ENCODE measurements at regions not wholly inside any gene's neighbourhood (a gene's known extent, or its start where the extent isn't known, plus 50 kb on each side); places are given as distances from the start of the nearest gene placed in this dataset.

- Histone ChIP-seq H3K4me1 (ENCODE audit: control insufficient read depth, insufficient read depth, low read length) (no peaks in the 10 kb centered on the region), H3K4me3 (no peak overlapping the region), H2AFZ (ENCODE audit: control insufficient read depth, low read depth, low read length) (no peak overlapping the region), H3K4me2 (ENCODE audit: control insufficient read depth, insufficient read depth) (no peak overlapping the region), H3K9ac (ENCODE audit: control insufficient read depth, insufficient read depth, low read length) (no peak overlapping the region), H3K79me2 (ENCODE audit: control insufficient read depth, insufficient read depth, low read length) (no peaks in the 10 kb centered on the region), H4K20me1 (ENCODE audit: control insufficient read depth, insufficient read depth) (no peaks in the 10 kb centered on the region), H3K9me3 (replicated peaks; ENCODE audit: control insufficient read depth, insufficient read depth, low read length) (no peaks in the 10 kb centered on the region), H3K27me3 (replicated peaks in 1 of 2; ENCODE audit: control insufficient read depth in 2 of 2, insufficient read depth in 2 of 2, low read length in 1 of 2) (peaks cover 1 to 2% of the 10 kb centered on the region in 2 experiments), H3K36me3 (ENCODE audit: control insufficient read depth in 2 of 2, insufficient read depth in 2 of 2, low read length in 1 of 2) (no peaks in the 10 kb centered on the region), H3K27ac (ENCODE audit: control insufficient read depth, insufficient read depth) (no peak overlapping the region)
- CTCF ChIA-PET, result no interaction called here
- SMC1A ChIA-PET (ENCODE audit: uncharacterized antibody, unreplicated experiment), result no interaction called here
- DNase-seq (ENCODE audit: low read depth, low spot score) (no peak), ATAC-seq (no peak), FAIRE-seq (no peak)
- intact Hi-C loops (cut with micrococcal nuclease; ENCODE audit: unreplicated experiment) (no loop called here), in situ Hi-C loops (cut with MboI) (no loop called here)
- POLR2A ChIA-PET, result no interaction called here
- TF ChIP-seq EGR1 (IDR thresholded peaks at IDR 0.05; ENCODE audit: borderline replicate concordance in 1 of 2, low read depth in 2 of 2, low read length in 2 of 2), result no peak
- TF ChIP-seq NRF1 (conservative IDR thresholded peaks at IDR 0.05; ENCODE audit: low read depth, low read length), result no peak
- TF ChIP-seq BCL3 (IDR thresholded peaks at IDR 0.05; ENCODE audit: borderline replicate concordance, insufficient read depth, low read depth, low read length, poor library complexity, severe bottlenecking), result no peak
- no peak for TF ChIP-seq RUNX3 (IDR thresholded peaks at IDR 0.05; ENCODE audit: low read length)
- no peak for TF ChIP-seq RCOR1 (conservative IDR thresholded peaks at IDR 0.05; ENCODE audit: low read depth, low read length)
- no peak for TF ChIP-seq USF2 (IDR thresholded peaks at IDR 0.05; ENCODE audit: borderline replicate concordance, low read depth, low read length)
- no peak for TF ChIP-seq TAF1 (IDR thresholded peaks at IDR 0.05; ENCODE audit: borderline replicate concordance, low read depth, low read length)
- no peak for TF ChIP-seq JUND (IDR thresholded peaks at IDR 0.05; ENCODE audit: low read depth, low read length)
- TF ChIP-seq ZNF592 (IDR thresholded peaks at IDR 0.05), result no peak
- TF ChIP-seq TCF7 (IDR thresholded peaks at IDR 0.05; ENCODE audit: borderline replicate concordance), result no peak
- TF ChIP-seq IRF4 (IDR thresholded peaks at IDR 0.05; ENCODE audit: low read depth, low read length), result no peak
- no peak for TF ChIP-seq KDM1A (IDR thresholded peaks at IDR 0.05; ENCODE audit: borderline replicate concordance)
- 45% methylated on average over 11 of the region's 12 CpGs for WGBS (ENCODE audit: insufficient coverage, insufficient replicate concordance, low lambda C conversion rate, missing lambda C conversion rate)
- BruUV-seq (replicated peaks), result no TSS peak
- RAD21 ChIA-PET (ENCODE audit: unreplicated experiment), result no interaction called here
Measured at GRCh38 chr1:30329263-30329753, 394.1 kb downstream of the MATN1 start.
